Stomach (tissue), 4 donors: ENCODE measurements at regions not wholly inside any gene's neighbourhood (a gene's known extent, or its start where the extent isn't known, plus 50 kb on each side); places are given as distances from the start of the nearest gene placed in this dataset.

ENCODE experiments used
- CTCF ChIP-seq, 7 experiments: fragments of 450-650 bp in 4 of 7; fragments of 200-600 bp in 3 of 7; sonication (generic) in 3 of 7; IDR thresholded peaks; one replicate each; pipeline ENCODE4 v1.5.1; 2016 to 2019; ENCODE audit warnings: antibody characterized with exemption in 7 of 7, control low read depth in 2 of 7, mild to moderate bottlenecking in 1 of 7
- POLR2AphosphoS5 ChIP-seq, 3 donors: sonication (generic); formaldehyde crosslinking; IDR thresholded peaks; one replicate each; pipeline ENCODE4 v1.6.1; 2016; ENCODE audit warnings: antibody characterized with exemption in 3 of 3

DNA sequence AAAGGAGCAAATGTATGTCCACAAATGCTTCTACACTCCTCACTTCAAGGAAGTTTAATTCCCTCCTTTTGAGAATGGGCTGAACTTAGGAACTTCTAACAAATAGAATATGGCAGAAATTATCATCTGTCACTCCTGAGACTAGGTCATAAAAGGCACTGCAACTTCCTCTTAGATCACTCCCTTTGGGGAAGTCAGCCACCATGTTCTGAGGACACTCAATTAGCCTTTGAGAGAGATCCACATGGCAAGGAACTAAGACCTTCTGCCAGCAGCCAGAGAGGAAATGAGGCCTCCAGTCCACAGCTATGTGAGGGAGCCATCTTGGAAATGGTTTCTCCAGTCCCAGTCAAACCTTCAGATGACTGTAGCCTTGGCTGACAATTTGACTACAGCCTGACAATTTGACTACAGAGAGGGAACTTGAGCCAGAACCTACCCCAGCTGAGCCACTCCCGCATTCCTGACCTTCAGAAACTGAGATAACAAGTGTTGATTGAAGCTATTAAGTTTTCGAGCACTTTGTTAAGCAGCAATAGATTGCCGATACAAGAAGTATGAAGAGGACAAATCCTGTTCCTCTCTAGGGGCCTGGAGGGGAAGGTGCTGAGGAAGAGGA lies 113.4 kb upstream of the SEC14L1 start:
- no peak for TF ChIP-seq POLR2AphosphoS5 (IDR thresholded peaks at IDR 0.05)
- TF ChIP-seq CTCF (IDR thresholded peaks at IDR 0.05) = no peak
